Kidney (tissue), 13 donors: ENCODE measurements at regions not wholly inside any gene's neighbourhood (a gene's known extent, or its start where the extent isn't known, plus 50 kb on each side); places are given as distances from the start of the nearest gene placed in this dataset.
"Not testable (repeated sequence)": the region's sequence is repeated elsewhere in the genome, so short reads cannot be mapped to it uniquely, and the experiment has no call there.

Experiments used
- DNase-seq, 5 donors: peaks; one replicate each; pipeline ENCODE4 v3.0.0-alpha.2; 2013 to 2020
- FAIRE-seq: peaks from 2 replicates; lab custom pipeline; 2012; peaks lifted over from hg19 to GRCh38; lab: Jason Lieb, UNC
- H3K27ac ChIP-seq, 2 donors: one replicate each; pipeline ENCODE4 v1.7.0; 2013; ENCODE audit warnings: low read depth in 2 of 2, low read length in 2 of 2, inconsistent platforms in 1 of 2
- H3K27me3 ChIP-seq: one replicate; pipeline ENCODE4 v1.7.1; 2013; ENCODE audit warnings: low read length, inconsistent platforms; ENCODE audit not compliant: control insufficient read depth, insufficient read depth
- H3K36me3 ChIP-seq, 3 donors: one replicate each; pipeline versions ENCODE4 v1.7.0 to v1.7.1; 2013; ENCODE audit warnings: low read length in 3 of 3, control low read depth in 1 of 3, inconsistent platforms in 1 of 3; ENCODE audit not compliant: insufficient read depth in 3 of 3, control insufficient read depth in 2 of 3
- H3K4me1 ChIP-seq, 3 donors: one replicate each; pipeline versions ENCODE4 v1.7.0 to v1.7.1; 2013; ENCODE audit warnings: low read length in 3 of 3, inconsistent platforms in 1 of 3, low read depth in 1 of 3; ENCODE audit not compliant: control insufficient read depth in 2 of 3, insufficient read depth in 2 of 3
- H3K4me3 ChIP-seq, 3 donors: one replicate each; pipeline versions ENCODE4 v1.7.0 to v1.8.1; 2013; ENCODE audit warnings: low read length in 3 of 3, control low read depth in 1 of 3, inconsistent platforms in 1 of 3
- H3K9ac ChIP-seq, 3 donors: one replicate each; pipeline versions ENCODE4 v1.7.0 to v1.7.1; 2013; ENCODE audit warnings: low read length in 3 of 3, control low read depth in 1 of 3, inconsistent platforms in 1 of 3
- H3K9me3 ChIP-seq, 3 donors: one replicate each; pipeline versions ENCODE4 v1.7.0 to v1.7.1; 2013; ENCODE audit warnings: low read length in 3 of 3, control low read depth in 1 of 3, inconsistent platforms in 1 of 3; ENCODE audit not compliant: control insufficient read depth in 2 of 3, insufficient read depth in 1 of 3
- intact Hi-C: fragments of 100-400 bp; cut with DNase I; formaldehyde crosslinking; loops from one replicate; pipeline ENCODE4 v1.11.1; 2022
- TF ChIP-seq, protein P1 (sequence below): IDR thresholded peaks from 3 replicates; pipeline ENCODE4 v1.5.1; 2012; ENCODE audit warnings: mild to moderate bottlenecking, moderate library complexity, borderline replicate concordance; ENCODE audit not compliant: insufficient read depth; ENCODE audit errors: extremely low read depth
- donor health status: control.
- donor health status: control.
- donor health status: control.
- donor health status: control.
- donor health status: control.
- donor health status: DM: yes; HTN: yes; CAD: no.
- donor health status: Normal renal cell carcinoma (clear cell type).

DNA sequence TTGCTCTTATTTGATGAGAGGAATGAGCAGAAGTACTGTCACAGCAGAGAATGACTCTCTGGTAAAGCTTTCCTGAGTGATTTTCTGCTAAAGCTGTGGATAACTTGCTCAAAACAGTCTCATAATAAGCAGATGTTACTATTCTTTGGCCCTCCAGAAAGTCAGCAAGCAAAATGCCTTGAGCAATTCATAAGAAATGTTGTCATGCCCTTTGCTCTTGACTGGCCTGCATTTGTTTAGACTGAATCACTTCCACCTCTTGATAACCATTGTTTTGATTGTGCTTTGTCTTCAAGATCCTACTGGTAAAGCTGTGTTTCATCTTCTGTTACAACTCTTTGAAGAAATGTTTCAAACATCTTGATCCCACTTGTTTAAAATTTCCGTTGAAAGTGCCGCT, 457.9 kb upstream of the FOXG1 start:
- no peak for DNase-seq
- Histone ChIP-seq H3K4me3 (no peak overlapping the region), H3K36me3 (no peaks in the 10 kb centered on the region), H3K9me3 (no peaks in the 10 kb centered on the region), H3K27me3 (no peaks in the 10 kb centered on the region), H3K9ac (no peak overlapping the region), H3K27ac (no peak overlapping the region), H3K4me1 (no peaks in the 10 kb centered on the region)
- intact Hi-C loops = no loop called here
- TF ChIP-seq, protein P1, sequence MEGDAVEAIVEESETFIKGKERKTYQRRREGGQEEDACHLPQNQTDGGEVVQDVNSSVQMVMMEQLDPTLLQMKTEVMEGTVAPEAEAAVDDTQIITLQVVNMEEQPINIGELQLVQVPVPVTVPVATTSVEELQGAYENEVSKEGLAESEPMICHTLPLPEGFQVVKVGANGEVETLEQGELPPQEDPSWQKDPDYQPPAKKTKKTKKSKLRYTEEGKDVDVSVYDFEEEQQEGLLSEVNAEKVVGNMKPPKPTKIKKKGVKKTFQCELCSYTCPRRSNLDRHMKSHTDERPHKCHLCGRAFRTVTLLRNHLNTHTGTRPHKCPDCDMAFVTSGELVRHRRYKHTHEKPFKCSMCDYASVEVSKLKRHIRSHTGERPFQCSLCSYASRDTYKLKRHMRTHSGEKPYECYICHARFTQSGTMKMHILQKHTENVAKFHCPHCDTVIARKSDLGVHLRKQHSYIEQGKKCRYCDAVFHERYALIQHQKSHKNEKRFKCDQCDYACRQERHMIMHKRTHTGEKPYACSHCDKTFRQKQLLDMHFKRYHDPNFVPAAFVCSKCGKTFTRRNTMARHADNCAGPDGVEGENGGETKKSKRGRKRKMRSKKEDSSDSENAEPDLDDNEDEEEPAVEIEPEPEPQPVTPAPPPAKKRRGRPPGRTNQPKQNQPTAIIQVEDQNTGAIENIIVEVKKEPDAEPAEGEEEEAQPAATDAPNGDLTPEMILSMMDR = no peak
- FAIRE-seq = no peak

DNA sequence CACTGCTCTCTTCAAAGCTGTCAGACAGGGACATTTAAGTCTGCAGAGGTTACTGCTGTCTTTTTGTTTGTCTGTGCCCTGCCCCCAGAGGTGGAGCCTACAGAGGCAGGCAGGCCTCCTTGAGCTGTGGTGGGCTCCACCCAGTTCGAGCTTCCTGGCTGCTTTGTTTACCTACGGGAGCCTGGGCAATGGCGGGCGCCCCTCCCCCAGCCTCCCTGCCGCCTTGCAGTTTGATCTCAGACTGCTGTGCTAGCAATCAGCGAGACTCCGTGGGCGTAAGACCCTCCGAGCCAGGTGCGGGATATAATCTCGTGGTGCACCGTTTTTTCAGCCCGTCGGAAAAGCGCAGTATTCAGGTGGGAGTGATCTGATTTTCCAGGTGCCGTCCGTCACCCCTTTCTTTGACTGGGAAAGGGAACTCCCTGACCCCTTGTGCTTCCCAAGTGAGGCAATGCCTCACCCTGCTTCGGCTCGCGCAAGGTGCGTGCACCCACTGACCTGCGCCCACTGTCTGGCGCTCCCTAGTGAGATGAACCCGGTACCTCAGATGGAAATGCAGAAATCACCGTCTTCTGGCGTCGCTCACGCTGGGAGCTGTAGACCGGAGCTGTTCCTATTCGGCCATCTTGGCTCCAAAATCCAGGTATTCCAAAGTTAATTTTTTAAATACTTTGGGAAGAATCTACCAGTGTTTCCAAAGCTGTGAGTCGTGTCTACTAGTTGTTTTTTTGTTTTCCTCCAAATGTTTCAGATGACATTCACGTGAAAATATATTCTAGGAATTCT, 448.5 kb upstream of the FOXG1 start:
- H3K9ac ChIP-seq, H3K27ac ChIP-seq, H3K4me3 ChIP-seq, H3K4me1 ChIP-seq, H3K36me3 ChIP-seq, FAIRE-seq, DNase-seq, H3K9me3 ChIP-seq, H3K27me3 ChIP-seq, intact Hi-C loops: not testable (repeated sequence)

DNA sequence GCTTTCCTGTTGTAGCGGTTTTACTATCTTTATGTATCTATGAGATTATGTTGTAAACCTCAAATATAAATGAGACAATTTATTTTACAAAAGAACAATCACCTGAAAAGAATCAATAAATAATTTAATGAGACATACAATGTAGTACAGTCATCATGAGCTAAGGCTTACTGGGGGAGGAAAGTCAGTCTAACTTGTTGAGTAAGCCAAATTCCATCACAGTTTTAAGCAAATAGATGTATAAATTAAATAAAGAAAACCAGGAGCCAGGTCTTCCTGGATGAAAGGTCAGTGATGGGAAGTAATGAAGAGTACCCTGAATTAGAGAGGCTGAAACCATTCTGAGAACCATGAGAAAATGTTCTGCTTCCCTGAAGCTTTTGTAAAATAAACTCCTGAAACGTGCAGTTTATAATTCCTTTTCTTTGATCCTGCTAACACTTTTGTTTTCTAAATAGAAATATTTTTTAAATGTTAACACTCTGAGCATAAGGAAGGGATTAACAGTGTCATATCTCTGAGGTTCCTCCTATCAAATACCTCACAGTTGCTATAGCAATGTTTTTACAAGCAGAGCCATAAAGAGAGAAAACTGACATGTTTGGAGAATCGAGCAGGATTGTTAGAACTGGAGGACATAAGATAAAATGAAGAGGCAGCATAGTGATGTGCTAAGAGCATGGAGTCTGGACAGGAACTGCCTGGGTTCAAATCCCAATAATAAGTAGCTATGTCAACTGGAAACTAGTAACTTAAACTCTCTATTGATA, 444.9 kb upstream of the FOXG1 start:
- H3K9ac ChIP-seq = no peak overlapping the region
- no peaks in the 10 kb centered on the region for H3K36me3 ChIP-seq
- DNase-seq (no peak), FAIRE-seq (no peak)
- no peaks in the 10 kb centered on the region for H3K9me3 ChIP-seq
- TF ChIP-seq, protein P1 = no peak
- no peak overlapping the region for H3K4me3 ChIP-seq
- no peaks in the 10 kb centered on the region for H3K4me1 ChIP-seq
- intact Hi-C loops = no loop called here
- no peaks in the 10 kb centered on the region for H3K27me3 ChIP-seq
- no peak overlapping the region for H3K27ac ChIP-seq

DNA sequence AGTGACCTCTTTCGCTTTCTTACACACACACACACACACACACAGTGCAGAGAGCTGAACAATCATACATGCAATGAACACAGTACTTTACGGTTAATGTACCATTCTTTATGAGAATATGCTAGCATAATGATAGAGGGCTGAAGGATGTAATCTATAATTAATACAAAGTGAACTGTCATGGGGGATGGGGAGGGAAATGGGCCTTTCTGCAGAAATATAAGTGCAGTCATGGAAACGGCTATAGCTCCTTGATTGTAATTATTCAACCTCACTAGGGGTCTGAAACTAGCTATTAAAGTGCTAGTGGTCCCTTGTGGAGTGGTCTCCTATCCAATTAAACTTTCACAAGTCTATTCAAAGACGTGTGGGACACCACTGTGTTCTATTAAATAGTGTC, 443.2 kb upstream of the FOXG1 start:
- no peak overlapping the region for H3K27ac ChIP-seq
- FAIRE-seq (no peak), DNase-seq (no peak)
- intact Hi-C loops = no loop called here
- H3K4me1 ChIP-seq = no peaks in the 10 kb centered on the region
- H3K9ac ChIP-seq = no peak overlapping the region
- no peaks in the 10 kb centered on the region for H3K27me3 ChIP-seq
- no peaks in the 10 kb centered on the region for H3K9me3 ChIP-seq
- no peak overlapping the region for H3K4me3 ChIP-seq
- TF ChIP-seq, protein P1 = no peak
- H3K36me3 ChIP-seq = no peaks in the 10 kb centered on the region
